Ascending aorta (tissue), 2 donors: ENCODE measurements at regions not wholly inside any gene's neighbourhood (a gene's known extent, or its start where the extent isn't known, plus 50 kb on each side); places are given as distances from the start of the nearest gene placed in this dataset.

ENCODE experiments used
- DNase-seq, 2 donors: peaks; one replicate each; pipeline ENCODE4 v3.0.0-alpha.2; 2019; ENCODE audit warnings: low spot score in 2 of 2
- H3K27ac ChIP-seq, 2 donors: fragments of 200-600 bp; sonication (generic); one replicate each; pipeline ENCODE4 v1.5.1; 2016 to 2017; ENCODE audit warnings: mild to moderate bottlenecking in 1 of 2
- H3K27me3 ChIP-seq: fragments of 200-600 bp; sonication (generic); one replicate; pipeline ENCODE4 v1.5.1; 2017
- H3K36me3 ChIP-seq, 2 donors: fragments of 200-600 bp; sonication (generic); one replicate each; pipeline ENCODE4 v1.5.1; 2016
- H3K4me1 ChIP-seq, 2 donors: fragments of 200-600 bp; sonication (generic); one replicate each; pipeline ENCODE4 v1.5.1; 2016 to 2017; ENCODE audit warnings: mild to moderate bottlenecking in 1 of 2
- H3K4me3 ChIP-seq, 2 donors: fragments of 200-600 bp; sonication (generic); one replicate each; pipeline ENCODE4 v1.5.1; 2016 to 2017; ENCODE audit warnings: mild to moderate bottlenecking in 1 of 2
- H3K9me3 ChIP-seq, 2 donors: fragments of 200-600 bp; sonication (generic); one replicate each; pipeline ENCODE4 v1.5.1; 2016
- CTCF ChIP-seq, 3 experiments: fragments of 200-600 bp in 2 of 3; fragments of 450-650 bp in 1 of 3; sonication (generic) in 2 of 3; IDR thresholded peaks; one replicate each; pipeline ENCODE4 v1.5.1; 2016 to 2019; ENCODE audit warnings: antibody characterized with exemption in 3 of 3, mild to moderate bottlenecking in 1 of 3, moderate library complexity in 1 of 3
- intact Hi-C: fragments of 100-400 bp; cut with DNase I; formaldehyde crosslinking; loops from one replicate; pipeline ENCODE4 v1.15.1; 2023

- no peaks in the 10 kb centered on the region for H3K36me3 ChIP-seq
- no peaks in the 10 kb centered on the region for H3K27me3 ChIP-seq
- no peak overlapping the region for H3K4me3 ChIP-seq
- peaks cover 4 to 6% of the 10 kb centered on the region in 2 donors for H3K9me3 ChIP-seq
- TF ChIP-seq CTCF (IDR thresholded peaks at IDR 0.05), result no peak
- DNase-seq, result no peak
- H3K27ac ChIP-seq, result no peak overlapping the region
- no peaks in the 10 kb centered on the region for H3K4me1 ChIP-seq
- intact Hi-C loops, result no loop called here
Measured at GRCh38 chr7:98496618-98497017, 95.7 kb upstream of the BAIAP2L1 start.

GRCh38 chr7:98495200-98495955 lies 94.5 kb upstream of the BAIAP2L1 start:
- Histone ChIP-seq H3K27me3 (no peaks in the 10 kb centered on the region), H3K27ac (no peak overlapping the region), H3K9me3 (peaks cover 4 to 6% of the 10 kb centered on the region in 2 donors), H3K36me3 (no peaks in the 10 kb centered on the region), H3K4me3 (no peak overlapping the region), H3K4me1 (no peaks in the 10 kb centered on the region)
- no peak for TF ChIP-seq CTCF (IDR thresholded peaks at IDR 0.05)
- DNase-seq, result no peak
- intact Hi-C loops, result no loop called here

- no peaks in the 10 kb centered on the region for H3K4me1 ChIP-seq
- no peak overlapping the region for H3K27ac ChIP-seq
- TF ChIP-seq CTCF (IDR thresholded peaks at IDR 0.05), result no peak
- no peak overlapping the region for H3K4me3 ChIP-seq
- no peak for DNase-seq
- intact Hi-C loops, result no loop called here
- H3K9me3 ChIP-seq, result peaks cover 4 to 6% of the 10 kb centered on the region in 2 donors
- H3K27me3 ChIP-seq, result no peaks in the 10 kb centered on the region
- H3K36me3 ChIP-seq, result no peaks in the 10 kb centered on the region
Measured at GRCh38 chr7:98493030-98493778, 92.3 kb upstream of the BAIAP2L1 start.

- intact Hi-C loops, result no loop called here
Measured at GRCh38 chr7:98488167-98488566, 87.3 kb upstream of the BAIAP2L1 start.

GRCh38 chr7:98483964-98484545 lies 83.2 kb upstream of the BAIAP2L1 start:
- TF ChIP-seq CTCF (IDR thresholded peaks at IDR 0.05), result no peak
- H3K36me3 ChIP-seq, result no peaks in the 10 kb centered on the region
- no peaks in the 10 kb centered on the region for H3K27me3 ChIP-seq
- H3K4me3 ChIP-seq, result no peak overlapping the region
- H3K27ac ChIP-seq, result no peak overlapping the region
- intact Hi-C loops, result no loop called here
- H3K4me1 ChIP-seq, result no peaks in the 10 kb centered on the region
- no peaks in the 10 kb centered on the region for H3K9me3 ChIP-seq
- DNase-seq, result no peak

More at GRCh38 chr7:98488167-98488566, 87.3 kb upstream of the BAIAP2L1 start:
- no peaks in the 10 kb centered on the region for H3K4me1 ChIP-seq
- no peaks in the 10 kb centered on the region for H3K27me3 ChIP-seq
- no peak overlapping the region for H3K27ac ChIP-seq
- no peaks in the 10 kb centered on the region for H3K9me3 ChIP-seq
- no peak overlapping the region for H3K4me3 ChIP-seq
- TF ChIP-seq CTCF (IDR thresholded peaks at IDR 0.05), result no peak
- no peak for DNase-seq
- H3K36me3 ChIP-seq, result no peaks in the 10 kb centered on the region
